ENCODE measurements at regions not wholly inside any gene's neighbourhood (a gene's known extent, or its start where the extent isn't known, plus 50 kb on each side); places are given as distances from the start of the nearest gene placed in this dataset.

DNA sequence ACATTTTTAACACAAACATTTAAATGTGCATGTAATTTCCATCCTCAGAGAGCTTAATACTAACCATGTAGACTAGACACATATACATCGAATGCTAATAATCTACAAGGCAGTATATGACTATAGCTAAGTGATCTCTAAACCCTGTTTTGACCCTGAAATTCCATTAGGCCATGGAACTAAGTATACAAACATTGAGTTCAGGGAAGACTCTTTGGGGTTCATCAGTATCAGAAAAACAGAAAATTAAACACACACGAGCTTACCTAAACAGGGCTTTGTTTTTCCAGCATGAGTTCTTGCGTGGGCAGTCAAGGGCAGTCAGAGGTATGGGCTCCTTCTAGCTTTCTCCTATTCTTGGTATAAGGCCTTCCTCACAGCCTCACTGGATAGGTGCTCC, 106.0 kb upstream of the COPS8 start:
- TF ChIP-seq, protein P1, sequence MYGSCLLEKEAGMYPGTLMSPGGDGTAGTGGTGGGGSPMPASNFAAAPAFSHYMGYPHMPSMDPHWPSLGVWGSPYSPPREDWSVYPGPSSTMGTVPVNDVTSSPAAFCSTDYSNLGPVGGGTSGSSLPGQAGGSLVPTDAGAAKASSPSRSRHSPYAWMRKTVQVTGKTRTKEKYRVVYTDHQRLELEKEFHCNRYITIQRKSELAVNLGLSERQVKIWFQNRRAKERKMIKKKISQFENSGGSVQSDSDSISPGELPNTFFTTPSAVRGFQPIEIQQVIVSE (CRISPR knock-in tag; IDR thresholded peaks at IDR 0.05; ENCODE audit: borderline replicate concordance), result no peak
- TF ChIP-seq, protein P2, sequence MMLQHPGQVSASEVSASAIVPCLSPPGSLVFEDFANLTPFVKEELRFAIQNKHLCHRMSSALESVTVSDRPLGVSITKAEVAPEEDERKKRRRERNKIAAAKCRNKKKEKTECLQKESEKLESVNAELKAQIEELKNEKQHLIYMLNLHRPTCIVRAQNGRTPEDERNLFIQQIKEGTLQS (CRISPR knock-in tag; conservative IDR thresholded peaks at IDR 0.05), result no peak
- Mint-ChIP-seq H3K4me3 (no peak overlapping the region), H3K27ac (no peak overlapping the region), H3K27me3 (ENCODE audit: low read depth) (no peaks in the 10 kb centered on the region), H3K36me3 (peaks cover 11% of the 10 kb centered on the region), H3K4me1 (peaks cover 18% of the 10 kb centered on the region), H3K9me3 (peaks cover 27% of the 10 kb centered on the region)
- POLR2A ChIA-PET, result no interaction called here
- DNase-seq (ENCODE audit: low spot score) (no peak), ATAC-seq (no peak)
- CTCF ChIA-PET, result interaction anchor here (0.5 to 1.1 kb wide), 2 partner anchors 74 to 467 kb away, joined by 3 read pairs; no protein-coding TSS in a partner anchor

DNA sequence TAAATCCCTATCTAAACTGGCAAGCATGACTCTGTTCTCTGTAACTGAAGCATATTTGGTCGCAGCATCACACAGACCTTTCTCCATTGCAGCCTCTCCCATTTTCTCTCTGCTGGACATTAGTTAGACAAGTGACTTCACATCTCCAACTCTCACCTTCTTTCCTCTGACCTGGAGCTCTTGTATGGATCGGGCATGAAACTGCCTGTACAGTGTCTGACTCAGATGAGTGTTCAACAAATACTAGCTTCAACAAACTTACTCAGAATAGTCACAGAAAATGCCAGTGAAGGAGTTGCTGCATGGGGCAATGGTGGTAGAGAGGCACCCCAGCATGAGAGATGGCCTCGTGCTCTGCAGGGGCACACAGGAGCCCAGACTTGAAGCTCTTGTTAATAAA, 104.7 kb upstream of the COPS8 start:
- no peak overlapping the region for H3K27ac Mint-ChIP-seq
- H3K4me3 Mint-ChIP-seq, result no peak overlapping the region
- ChIA-PET POLR2A (no interaction called here), CTCF (no interaction called here)
- no peak for ATAC-seq
- no peak for DNase-seq (ENCODE audit: low spot score)
- H3K27me3 Mint-ChIP-seq (ENCODE audit: low read depth), result no peaks in the 10 kb centered on the region
- H3K9me3 Mint-ChIP-seq, result peaks cover 32% of the 10 kb centered on the region
- peaks cover 11% of the 10 kb centered on the region for H3K36me3 Mint-ChIP-seq
- peaks cover 11% of the 10 kb centered on the region for H3K4me1 Mint-ChIP-seq
- TF ChIP-seq, protein P3, sequence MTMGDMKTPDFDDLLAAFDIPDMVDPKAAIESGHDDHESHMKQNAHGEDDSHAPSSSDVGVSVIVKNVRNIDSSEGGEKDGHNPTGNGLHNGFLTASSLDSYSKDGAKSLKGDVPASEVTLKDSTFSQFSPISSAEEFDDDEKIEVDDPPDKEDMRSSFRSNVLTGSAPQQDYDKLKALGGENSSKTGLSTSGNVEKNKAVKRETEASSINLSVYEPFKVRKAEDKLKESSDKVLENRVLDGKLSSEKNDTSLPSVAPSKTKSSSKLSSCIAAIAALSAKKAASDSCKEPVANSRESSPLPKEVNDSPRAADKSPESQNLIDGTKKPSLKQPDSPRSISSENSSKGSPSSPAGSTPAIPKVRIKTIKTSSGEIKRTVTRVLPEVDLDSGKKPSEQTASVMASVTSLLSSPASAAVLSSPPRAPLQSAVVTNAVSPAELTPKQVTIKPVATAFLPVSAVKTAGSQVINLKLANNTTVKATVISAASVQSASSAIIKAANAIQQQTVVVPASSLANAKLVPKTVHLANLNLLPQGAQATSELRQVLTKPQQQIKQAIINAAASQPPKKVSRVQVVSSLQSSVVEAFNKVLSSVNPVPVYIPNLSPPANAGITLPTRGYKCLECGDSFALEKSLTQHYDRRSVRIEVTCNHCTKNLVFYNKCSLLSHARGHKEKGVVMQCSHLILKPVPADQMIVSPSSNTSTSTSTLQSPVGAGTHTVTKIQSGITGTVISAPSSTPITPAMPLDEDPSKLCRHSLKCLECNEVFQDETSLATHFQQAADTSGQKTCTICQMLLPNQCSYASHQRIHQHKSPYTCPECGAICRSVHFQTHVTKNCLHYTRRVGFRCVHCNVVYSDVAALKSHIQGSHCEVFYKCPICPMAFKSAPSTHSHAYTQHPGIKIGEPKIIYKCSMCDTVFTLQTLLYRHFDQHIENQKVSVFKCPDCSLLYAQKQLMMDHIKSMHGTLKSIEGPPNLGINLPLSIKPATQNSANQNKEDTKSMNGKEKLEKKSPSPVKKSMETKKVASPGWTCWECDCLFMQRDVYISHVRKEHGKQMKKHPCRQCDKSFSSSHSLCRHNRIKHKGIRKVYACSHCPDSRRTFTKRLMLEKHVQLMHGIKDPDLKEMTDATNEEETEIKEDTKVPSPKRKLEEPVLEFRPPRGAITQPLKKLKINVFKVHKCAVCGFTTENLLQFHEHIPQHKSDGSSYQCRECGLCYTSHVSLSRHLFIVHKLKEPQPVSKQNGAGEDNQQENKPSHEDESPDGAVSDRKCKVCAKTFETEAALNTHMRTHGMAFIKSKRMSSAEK (CRISPR knock-in tag; IDR thresholded peaks at IDR 0.05; ENCODE audit: borderline replicate concordance), result no peak
- TF ChIP-seq MXD4 (CRISPR knock-in tag; IDR thresholded peaks at IDR 0.05; ENCODE audit: borderline replicate concordance), result no peak
- no peak for TF ChIP-seq ZNF317 (CRISPR knock-in tag; IDR thresholded peaks at IDR 0.05; ENCODE audit: borderline replicate concordance, low read depth)
- no peak for TF ChIP-seq HMGA2 (CRISPR knock-in tag; IDR thresholded peaks at IDR 0.05)
- TF ChIP-seq, protein P4, sequence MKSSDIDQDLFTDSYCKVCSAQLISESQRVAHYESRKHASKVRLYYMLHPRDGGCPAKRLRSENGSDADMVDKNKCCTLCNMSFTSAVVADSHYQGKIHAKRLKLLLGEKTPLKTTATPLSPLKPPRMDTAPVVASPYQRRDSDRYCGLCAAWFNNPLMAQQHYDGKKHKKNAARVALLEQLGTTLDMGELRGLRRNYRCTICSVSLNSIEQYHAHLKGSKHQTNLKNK (CRISPR knock-in tag; IDR thresholded peaks at IDR 0.05), result no peak
- no peak for TF ChIP-seq NFE2L1 (CRISPR knock-in tag; IDR thresholded peaks at IDR 0.05)
- TF ChIP-seq, protein P5, sequence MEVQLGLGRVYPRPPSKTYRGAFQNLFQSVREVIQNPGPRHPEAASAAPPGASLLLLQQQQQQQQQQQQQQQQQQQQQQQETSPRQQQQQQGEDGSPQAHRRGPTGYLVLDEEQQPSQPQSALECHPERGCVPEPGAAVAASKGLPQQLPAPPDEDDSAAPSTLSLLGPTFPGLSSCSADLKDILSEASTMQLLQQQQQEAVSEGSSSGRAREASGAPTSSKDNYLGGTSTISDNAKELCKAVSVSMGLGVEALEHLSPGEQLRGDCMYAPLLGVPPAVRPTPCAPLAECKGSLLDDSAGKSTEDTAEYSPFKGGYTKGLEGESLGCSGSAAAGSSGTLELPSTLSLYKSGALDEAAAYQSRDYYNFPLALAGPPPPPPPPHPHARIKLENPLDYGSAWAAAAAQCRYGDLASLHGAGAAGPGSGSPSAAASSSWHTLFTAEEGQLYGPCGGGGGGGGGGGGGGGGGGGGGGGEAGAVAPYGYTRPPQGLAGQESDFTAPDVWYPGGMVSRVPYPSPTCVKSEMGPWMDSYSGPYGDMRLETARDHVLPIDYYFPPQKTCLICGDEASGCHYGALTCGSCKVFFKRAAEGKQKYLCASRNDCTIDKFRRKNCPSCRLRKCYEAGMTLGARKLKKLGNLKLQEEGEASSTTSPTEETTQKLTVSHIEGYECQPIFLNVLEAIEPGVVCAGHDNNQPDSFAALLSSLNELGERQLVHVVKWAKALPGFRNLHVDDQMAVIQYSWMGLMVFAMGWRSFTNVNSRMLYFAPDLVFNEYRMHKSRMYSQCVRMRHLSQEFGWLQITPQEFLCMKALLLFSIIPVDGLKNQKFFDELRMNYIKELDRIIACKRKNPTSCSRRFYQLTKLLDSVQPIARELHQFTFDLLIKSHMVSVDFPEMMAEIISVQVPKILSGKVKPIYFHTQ (CRISPR knock-in tag; IDR thresholded peaks at IDR 0.05), result no peak
- TF ChIP-seq NR1H2 (CRISPR knock-in tag; IDR thresholded peaks at IDR 0.05), result no peak

DNA sequence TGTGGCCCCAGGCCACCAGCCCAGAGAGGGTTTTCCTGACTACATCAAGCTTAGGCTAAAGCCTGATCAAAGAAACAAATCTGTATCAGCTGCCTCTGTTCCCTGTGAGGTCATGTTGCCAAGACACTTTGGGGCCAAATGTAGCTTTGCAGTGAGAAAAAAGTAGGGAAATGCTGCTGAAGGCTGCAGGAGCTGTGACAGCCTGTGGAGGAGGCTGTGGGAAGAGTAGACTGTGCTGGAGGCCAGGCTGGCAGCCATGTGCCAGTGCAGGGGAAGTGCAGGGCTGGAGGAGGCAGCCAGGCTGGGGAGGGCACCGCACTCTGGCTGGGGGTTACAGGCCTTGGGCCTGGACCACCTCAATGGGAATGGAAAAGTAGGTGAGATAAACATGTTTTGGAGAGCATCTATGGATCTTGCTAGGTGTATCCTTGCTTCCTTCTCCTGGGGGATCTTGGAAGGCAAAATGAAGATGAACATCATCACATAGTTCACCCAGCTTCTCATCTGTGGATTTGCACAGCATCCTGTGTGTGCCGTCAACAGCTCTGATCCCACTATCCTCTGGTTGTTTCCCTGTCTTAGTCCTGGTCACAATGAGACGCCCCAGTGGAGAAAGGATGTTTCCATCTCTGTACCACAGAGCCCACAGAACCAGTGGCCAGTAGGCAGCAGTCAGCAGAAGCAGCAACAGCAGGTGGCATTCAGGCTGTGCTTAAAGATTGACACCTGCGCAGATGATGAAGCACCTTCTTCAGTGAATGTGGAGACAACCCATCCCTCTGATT, 103.8 kb upstream of the COPS8 start:
- DNase-seq (ENCODE audit: low spot score) (no peak), ATAC-seq (no peak)
- Mint-ChIP-seq H3K9me3 (peaks cover 32% of the 10 kb centered on the region), H3K27ac (no peak overlapping the region), H3K27me3 (ENCODE audit: low read depth) (no peaks in the 10 kb centered on the region), H3K4me3 (no peak overlapping the region), H3K4me1 (peaks cover 2% of the 10 kb centered on the region), H3K36me3 (peaks cover 11% of the 10 kb centered on the region)
- POLR2A ChIA-PET, result no interaction called here
- CTCF ChIA-PET, result no interaction called here
- no peak for TF ChIP-seq ZNF423 (CRISPR knock-in tag; IDR thresholded peaks at IDR 0.05)
- no peak for TF ChIP-seq MXD4 (CRISPR knock-in tag; IDR thresholded peaks at IDR 0.05; ENCODE audit: borderline replicate concordance)
- no peak for TF ChIP-seq TP53 (CRISPR knock-in tag; IDR thresholded peaks at IDR 0.05)
- TF ChIP-seq, protein P6, sequence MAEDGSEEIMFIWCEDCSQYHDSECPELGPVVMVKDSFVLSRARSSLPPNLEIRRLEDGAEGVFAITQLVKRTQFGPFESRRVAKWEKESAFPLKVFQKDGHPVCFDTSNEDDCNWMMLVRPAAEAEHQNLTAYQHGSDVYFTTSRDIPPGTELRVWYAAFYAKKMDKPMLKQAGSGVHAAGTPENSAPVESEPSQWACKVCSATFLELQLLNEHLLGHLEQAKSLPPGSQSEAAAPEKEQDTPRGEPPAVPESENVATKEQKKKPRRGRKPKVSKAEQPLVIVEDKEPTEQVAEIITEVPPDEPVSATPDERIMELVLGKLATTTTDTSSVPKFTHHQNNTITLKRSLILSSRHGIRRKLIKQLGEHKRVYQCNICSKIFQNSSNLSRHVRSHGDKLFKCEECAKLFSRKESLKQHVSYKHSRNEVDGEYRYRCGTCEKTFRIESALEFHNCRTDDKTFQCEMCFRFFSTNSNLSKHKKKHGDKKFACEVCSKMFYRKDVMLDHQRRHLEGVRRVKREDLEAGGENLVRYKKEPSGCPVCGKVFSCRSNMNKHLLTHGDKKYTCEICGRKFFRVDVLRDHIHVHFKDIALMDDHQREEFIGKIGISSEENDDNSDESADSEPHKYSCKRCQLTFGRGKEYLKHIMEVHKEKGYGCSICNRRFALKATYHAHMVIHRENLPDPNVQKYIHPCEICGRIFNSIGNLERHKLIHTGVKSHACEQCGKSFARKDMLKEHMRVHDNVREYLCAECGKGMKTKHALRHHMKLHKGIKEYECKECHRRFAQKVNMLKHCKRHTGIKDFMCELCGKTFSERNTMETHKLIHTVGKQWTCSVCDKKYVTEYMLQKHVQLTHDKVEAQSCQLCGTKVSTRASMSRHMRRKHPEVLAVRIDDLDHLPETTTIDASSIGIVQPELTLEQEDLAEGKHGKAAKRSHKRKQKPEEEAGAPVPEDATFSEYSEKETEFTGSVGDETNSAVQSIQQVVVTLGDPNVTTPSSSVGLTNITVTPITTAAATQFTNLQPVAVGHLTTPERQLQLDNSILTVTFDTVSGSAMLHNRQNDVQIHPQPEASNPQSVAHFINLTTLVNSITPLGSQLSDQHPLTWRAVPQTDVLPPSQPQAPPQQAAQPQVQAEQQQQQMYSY (CRISPR knock-in tag; IDR thresholded peaks at IDR 0.05), result no peak
- TF ChIP-seq, protein P7, sequence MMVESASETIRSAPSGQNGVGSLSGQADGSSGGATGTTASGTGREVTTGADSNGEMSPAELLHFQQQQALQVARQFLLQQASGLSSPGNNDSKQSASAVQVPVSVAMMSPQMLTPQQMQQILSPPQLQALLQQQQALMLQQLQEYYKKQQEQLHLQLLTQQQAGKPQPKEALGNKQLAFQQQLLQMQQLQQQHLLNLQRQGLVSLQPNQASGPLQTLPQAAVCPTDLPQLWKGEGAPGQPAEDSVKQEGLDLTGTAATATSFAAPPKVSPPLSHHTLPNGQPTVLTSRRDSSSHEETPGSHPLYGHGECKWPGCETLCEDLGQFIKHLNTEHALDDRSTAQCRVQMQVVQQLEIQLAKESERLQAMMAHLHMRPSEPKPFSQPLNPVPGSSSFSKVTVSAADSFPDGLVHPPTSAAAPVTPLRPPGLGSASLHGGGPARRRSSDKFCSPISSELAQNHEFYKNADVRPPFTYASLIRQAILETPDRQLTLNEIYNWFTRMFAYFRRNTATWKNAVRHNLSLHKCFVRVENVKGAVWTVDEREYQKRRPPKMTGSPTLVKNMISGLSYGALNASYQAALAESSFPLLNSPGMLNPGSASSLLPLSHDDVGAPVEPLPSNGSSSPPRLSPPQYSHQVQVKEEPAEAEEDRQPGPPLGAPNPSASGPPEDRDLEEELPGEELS (CRISPR knock-in tag; IDR thresholded peaks at IDR 0.05), result no peak
- TF ChIP-seq ZNF396 (CRISPR knock-in tag; IDR thresholded peaks at IDR 0.05; ENCODE audit: borderline replicate concordance), result no peak
